ENCODE measurements at regions not wholly inside any gene's neighbourhood (a gene's known extent, or its start where the extent isn't known, plus 50 kb on each side); places are given as distances from the start of the nearest gene placed in this dataset.

- TF ChIP-seq YY1 (IDR thresholded peaks at IDR 0.05; ENCODE audit: insufficient read depth, insufficient read length) (no peak), ZNF274 (IDR thresholded peaks at IDR 0.05; ENCODE audit: low read depth, low read length) (no peak)
Measured at GRCh38 chr13:26872525-26873385, 112.2 kb upstream of the GPR12 start.
